Uterus (tissue), 2 donors: ENCODE measurements at regions not wholly inside any gene's neighbourhood (a gene's known extent, or its start where the extent isn't known, plus 50 kb on each side); places are given as distances from the start of the nearest gene placed in this dataset.

Experiments used
- CTCF ChIP-seq, 4 experiments: fragments of 200-600 bp in 2 of 4; fragments of 450-650 bp in 2 of 4; sonication (generic) in 2 of 4; IDR thresholded peaks; one replicate each; pipeline ENCODE4 v1.5.1; 2016 to 2019; ENCODE audit warnings: antibody characterized with exemption in 4 of 4, mild to moderate bottlenecking in 2 of 4, moderate library complexity in 1 of 4
- POLR2A ChIP-seq, 2 donors: fragments of 450-650 bp; IDR thresholded peaks; one replicate each; pipeline ENCODE4 v1.6.1; 2016; ENCODE audit warnings: antibody characterized with exemption in 2 of 2, mild to moderate bottlenecking in 1 of 2, moderate library complexity in 1 of 2

GRCh38 chr11:116542406-116542805 lies 230.4 kb downstream of the BUD13 start:
- TF ChIP-seq CTCF (IDR thresholded peaks at IDR 0.05) (no peak), POLR2A (IDR thresholded peaks at IDR 0.05) (no peak)
